Endodermal cell (in vitro differentiated cells): ENCODE measurements at regions not wholly inside any gene's neighbourhood (a gene's known extent, or its start where the extent isn't known, plus 50 kb on each side); places are given as distances from the start of the nearest gene placed in this dataset.

ENCODE experiments used
- DNase-seq: peaks from one replicate; pipeline ENCODE4 v3.0.0-alpha.2; 2017
- H3K27ac ChIP-seq: 2 replicates; pipeline ENCODE4 v1.5.1; 2013; ENCODE audit warnings: mild to moderate bottlenecking, low read depth, low read length, moderate library complexity
- H3K27me3 ChIP-seq: 2 replicates; pipeline ENCODE4 v1.6.1; 2013; ENCODE audit warnings: mild to moderate bottlenecking, low read length, moderate library complexity; ENCODE audit not compliant: insufficient read depth, control insufficient read depth, poor library complexity, severe bottlenecking
- H3K36me3 ChIP-seq: 2 replicates; pipeline ENCODE4 v1.7.0; 2013; ENCODE audit warnings: mild to moderate bottlenecking, low read length, moderate library complexity; ENCODE audit not compliant: control insufficient read depth, insufficient read depth
- H3K4me1 ChIP-seq: one replicate; pipeline ENCODE4 v1.7.0; 2013; ENCODE audit warnings: low read length; ENCODE audit not compliant: control insufficient read depth, insufficient read depth
- H3K4me3 ChIP-seq: 2 replicates; pipeline ENCODE4 v1.5.1; 2013; ENCODE audit warnings: mild to moderate bottlenecking, low read length, moderate library complexity
- H3K9ac ChIP-seq: 2 replicates; pipeline ENCODE4 v1.6.1; 2013; ENCODE audit warnings: mild to moderate bottlenecking, low read length, moderate library complexity; ENCODE audit not compliant: poor library complexity, severe bottlenecking; ENCODE audit errors: extremely low read depth
- H3K9me3 ChIP-seq: 2 replicates; pipeline ENCODE4 v1.6.1; 2013; ENCODE audit warnings: mild to moderate bottlenecking, low read length, moderate library complexity; ENCODE audit not compliant: control insufficient read depth
- H3K27ac Mint-ChIP-seq: 2 replicates; pipeline ENCODE4 v1.8.0; 2020; ENCODE audit warnings: mixed read lengths
- H3K27me3 Mint-ChIP-seq: 2 replicates; pipeline ENCODE4 v1.8.0; 2021; ENCODE audit warnings: mild to moderate bottlenecking, mixed read lengths; ENCODE audit not compliant: insufficient read depth
- H3K36me3 Mint-ChIP-seq: 2 replicates; pipeline ENCODE4 v1.8.0; 2020; ENCODE audit warnings: low read depth, mixed read lengths
- H3K4me1 Mint-ChIP-seq: 2 replicates; pipeline ENCODE4 v1.8.0; 2020; ENCODE audit warnings: mixed read lengths
- H3K4me3 Mint-ChIP-seq: 2 replicates; pipeline ENCODE4 v1.8.0; 2020; ENCODE audit warnings: mild to moderate bottlenecking, moderate library complexity, mixed read lengths
- H3K9me3 Mint-ChIP-seq: 2 replicates; pipeline ENCODE4 v1.8.0; 2020; ENCODE audit warnings: mild to moderate bottlenecking, mixed read lengths
- CTCF ChIP-seq: fragments of 200-600 bp; sonication (generic); conservative IDR thresholded peaks from 2 replicates; pipeline ENCODE4 v1.5.0; 2021; ENCODE audit warnings: antibody characterized with exemption, mild to moderate bottlenecking
- WGBS, 2 experiments: methylation state at CpG; one replicate each; pipeline versions ENCODE4 v1.1.5 to v1.1.7; 2013; ENCODE audit warnings: missing lambda C conversion rate in 2 of 2, mixed read lengths in 1 of 2; ENCODE audit not compliant: insufficient coverage in 1 of 2, insufficient read length in 1 of 2; 5-methylcytosine and 5-hydroxymethylcytosine counted together

GRCh38 chrX:43018031-43018430 is 240.1 kb upstream of the PPP1R2C start:
- Mint-ChIP-seq H3K27me3 (no peaks in the 10 kb centered on the region), H3K4me3 (no peak overlapping the region), H3K36me3 (peaks cover 46% of the 10 kb centered on the region), H3K27ac (no peak overlapping the region), H3K9me3 (peaks cover 62% of the 10 kb centered on the region), H3K4me1 (no peaks in the 10 kb centered on the region)
- WGBS, 2 experiments, result 94% methylated on average over 5 of the region's 5 CpGs; no CpG with 5 or more reads in 1 of the 2 experiments
- Histone ChIP-seq H3K27me3 (no peaks in the 10 kb centered on the region), H3K9me3 (peaks cover 7% of the 10 kb centered on the region), H3K36me3 (no peaks in the 10 kb centered on the region), H3K4me1 (no peaks in the 10 kb centered on the region), H3K27ac (no peak overlapping the region), H3K4me3 (peak overlapping the region; percentile 35), H3K9ac (no peak overlapping the region)
- no peak for DNase-seq
- no peak for TF ChIP-seq CTCF

- H3K4me3 Mint-ChIP-seq, result no peak overlapping the region
- no peaks in the 10 kb centered on the region for H3K4me1 Mint-ChIP-seq
- H3K9me3 Mint-ChIP-seq, result peaks cover 62% of the 10 kb centered on the region
- H3K4me3 ChIP-seq, result no peak overlapping the region
- 88% methylated on average over 1 of the region's 3 CpGs; no CpG with 5 or more reads in 1 of the 2 experiments for WGBS, 2 experiments
- TF ChIP-seq CTCF, result no peak
- H3K27ac Mint-ChIP-seq, result no peak overlapping the region
- no peaks in the 10 kb centered on the region for H3K9me3 ChIP-seq
- no peak overlapping the region for H3K27ac ChIP-seq
- H3K27me3 Mint-ChIP-seq, result no peaks in the 10 kb centered on the region
- H3K4me1 ChIP-seq, result no peaks in the 10 kb centered on the region
- H3K9ac ChIP-seq, result no peak overlapping the region
- no peaks in the 10 kb centered on the region for H3K27me3 ChIP-seq
- H3K36me3 Mint-ChIP-seq, result peaks cover 50% of the 10 kb centered on the region
- no peaks in the 10 kb centered on the region for H3K36me3 ChIP-seq
- DNase-seq, result no peak
Measured at GRCh38 chrX:43019021-43019420, 241.1 kb upstream of the PPP1R2C start.

GRCh38 chrX:43025806-43026315 is 247.9 kb upstream of the PPP1R2C start:
- Mint-ChIP-seq H3K27me3 (no peaks in the 10 kb centered on the region), H3K36me3 (peaks cover 44% of the 10 kb centered on the region), H3K9me3 (peaks cover 77% of the 10 kb centered on the region), H3K27ac (no peak overlapping the region), H3K4me3 (no peak overlapping the region), H3K4me1 (no peaks in the 10 kb centered on the region)
- H3K27me3 ChIP-seq, result no peaks in the 10 kb centered on the region
- H3K36me3 ChIP-seq, result no peaks in the 10 kb centered on the region
- no peak overlapping the region for H3K4me3 ChIP-seq
- no peak for DNase-seq
- H3K27ac ChIP-seq, result no peak overlapping the region
- H3K9ac ChIP-seq, result no peak overlapping the region
- TF ChIP-seq CTCF, result no peak
- no peaks in the 10 kb centered on the region for H3K4me1 ChIP-seq
- 100% methylated on average over 1 of the region's 1 CpG; no CpG with 5 or more reads in 1 of the 2 experiments for WGBS, 2 experiments
- H3K9me3 ChIP-seq, result peaks cover 29% of the 10 kb centered on the region
